Kidney (tissue), 13 donors: ENCODE measurements at regions not wholly inside any gene's neighbourhood (a gene's known extent, or its start where the extent isn't known, plus 50 kb on each side); places are given as distances from the start of the nearest gene placed in this dataset.

ENCODE experiments used
- DNase-seq, 5 donors: peaks; one replicate each; pipeline ENCODE4 v3.0.0-alpha.2; 2013 to 2020
- FAIRE-seq: peaks from 2 replicates; lab custom pipeline; 2012; peaks lifted over from hg19 to GRCh38; lab: Jason Lieb, UNC
- H3K27ac ChIP-seq, 2 donors: one replicate each; pipeline ENCODE4 v1.7.0; 2013; ENCODE audit warnings: low read depth in 2 of 2, low read length in 2 of 2, inconsistent platforms in 1 of 2
- H3K27me3 ChIP-seq: one replicate; pipeline ENCODE4 v1.7.1; 2013; ENCODE audit warnings: low read length, inconsistent platforms; ENCODE audit not compliant: control insufficient read depth, insufficient read depth
- H3K36me3 ChIP-seq, 3 donors: one replicate each; pipeline versions ENCODE4 v1.7.0 to v1.7.1; 2013; ENCODE audit warnings: low read length in 3 of 3, control low read depth in 1 of 3, inconsistent platforms in 1 of 3; ENCODE audit not compliant: insufficient read depth in 3 of 3, control insufficient read depth in 2 of 3
- H3K4me1 ChIP-seq, 3 donors: one replicate each; pipeline versions ENCODE4 v1.7.0 to v1.7.1; 2013; ENCODE audit warnings: low read length in 3 of 3, inconsistent platforms in 1 of 3, low read depth in 1 of 3; ENCODE audit not compliant: control insufficient read depth in 2 of 3, insufficient read depth in 2 of 3
- H3K4me3 ChIP-seq, 3 donors: one replicate each; pipeline versions ENCODE4 v1.7.0 to v1.8.1; 2013; ENCODE audit warnings: low read length in 3 of 3, control low read depth in 1 of 3, inconsistent platforms in 1 of 3
- H3K9ac ChIP-seq, 3 donors: one replicate each; pipeline versions ENCODE4 v1.7.0 to v1.7.1; 2013; ENCODE audit warnings: low read length in 3 of 3, control low read depth in 1 of 3, inconsistent platforms in 1 of 3
- H3K9me3 ChIP-seq, 3 donors: one replicate each; pipeline versions ENCODE4 v1.7.0 to v1.7.1; 2013; ENCODE audit warnings: low read length in 3 of 3, control low read depth in 1 of 3, inconsistent platforms in 1 of 3; ENCODE audit not compliant: control insufficient read depth in 2 of 3, insufficient read depth in 1 of 3
- intact Hi-C: fragments of 100-400 bp; cut with DNase I; formaldehyde crosslinking; loops from one replicate; pipeline ENCODE4 v1.11.1; 2022
- TF ChIP-seq, protein P1 (sequence below): IDR thresholded peaks from 3 replicates; pipeline ENCODE4 v1.5.1; 2012; ENCODE audit warnings: mild to moderate bottlenecking, moderate library complexity, borderline replicate concordance; ENCODE audit not compliant: insufficient read depth; ENCODE audit errors: extremely low read depth
- donor health status: control.
- donor health status: control.
- donor health status: control.
- donor health status: control.
- donor health status: control.
- donor health status: DM: yes; HTN: yes; CAD: no.
- donor health status: Normal renal cell carcinoma (clear cell type).

DNA sequence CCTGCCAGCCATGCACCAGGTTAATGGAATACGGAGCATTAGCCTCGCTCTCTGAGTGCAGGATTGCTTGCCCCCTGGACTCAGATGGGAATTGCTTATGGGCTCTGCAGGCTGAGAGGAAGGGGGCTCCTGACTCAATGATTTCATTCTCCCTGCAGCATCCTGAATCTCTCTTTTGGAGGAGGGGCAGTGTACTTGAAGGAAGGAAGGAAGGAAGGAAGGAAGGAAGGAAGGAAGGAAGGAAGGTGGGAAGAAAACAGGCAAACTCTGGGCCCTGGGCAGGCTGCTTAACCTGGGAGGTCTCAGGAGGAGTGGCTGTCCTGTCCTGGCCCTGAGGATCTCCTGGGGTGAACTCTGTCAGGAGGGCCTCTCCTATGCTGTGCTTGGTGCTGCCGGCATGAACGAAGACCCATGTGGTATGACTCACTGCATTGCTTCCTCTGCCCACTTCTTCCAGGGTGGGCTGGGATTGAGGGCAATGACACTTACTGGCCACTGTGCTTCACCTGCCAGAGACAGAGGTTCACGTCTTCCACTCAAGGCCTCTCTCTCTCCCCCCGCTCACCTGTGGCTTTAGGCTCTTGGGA, 257.1 kb upstream of the CSF3R start:
- TF ChIP-seq, protein P1, sequence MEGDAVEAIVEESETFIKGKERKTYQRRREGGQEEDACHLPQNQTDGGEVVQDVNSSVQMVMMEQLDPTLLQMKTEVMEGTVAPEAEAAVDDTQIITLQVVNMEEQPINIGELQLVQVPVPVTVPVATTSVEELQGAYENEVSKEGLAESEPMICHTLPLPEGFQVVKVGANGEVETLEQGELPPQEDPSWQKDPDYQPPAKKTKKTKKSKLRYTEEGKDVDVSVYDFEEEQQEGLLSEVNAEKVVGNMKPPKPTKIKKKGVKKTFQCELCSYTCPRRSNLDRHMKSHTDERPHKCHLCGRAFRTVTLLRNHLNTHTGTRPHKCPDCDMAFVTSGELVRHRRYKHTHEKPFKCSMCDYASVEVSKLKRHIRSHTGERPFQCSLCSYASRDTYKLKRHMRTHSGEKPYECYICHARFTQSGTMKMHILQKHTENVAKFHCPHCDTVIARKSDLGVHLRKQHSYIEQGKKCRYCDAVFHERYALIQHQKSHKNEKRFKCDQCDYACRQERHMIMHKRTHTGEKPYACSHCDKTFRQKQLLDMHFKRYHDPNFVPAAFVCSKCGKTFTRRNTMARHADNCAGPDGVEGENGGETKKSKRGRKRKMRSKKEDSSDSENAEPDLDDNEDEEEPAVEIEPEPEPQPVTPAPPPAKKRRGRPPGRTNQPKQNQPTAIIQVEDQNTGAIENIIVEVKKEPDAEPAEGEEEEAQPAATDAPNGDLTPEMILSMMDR: no peak
- no peak for DNase-seq

DNA sequence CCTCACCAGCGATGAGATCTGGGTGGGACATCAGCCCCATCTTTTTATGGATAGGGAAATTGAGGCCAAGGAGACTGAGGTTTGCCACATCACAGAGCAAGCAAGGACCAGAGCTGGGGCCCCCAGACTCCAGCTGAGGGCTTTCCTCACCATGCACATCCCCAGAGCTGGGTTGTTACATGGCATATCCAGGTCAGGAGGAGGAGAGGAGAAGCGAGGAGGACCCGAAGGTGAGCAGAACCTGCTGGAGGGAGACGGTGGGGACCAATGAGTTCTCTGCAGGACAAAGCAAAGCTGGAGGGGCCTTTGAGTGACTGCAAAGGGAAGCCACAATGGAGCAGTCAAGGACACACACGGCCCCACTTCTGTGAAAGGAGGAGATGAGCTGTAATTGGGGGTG, 255.5 kb upstream of the CSF3R start:
- no peaks in the 10 kb centered on the region for H3K36me3 ChIP-seq
- peaks cover 0 to 5% (median 2%) of the 10 kb centered on the region in 3 donors for H3K9me3 ChIP-seq
- DNase-seq: no peak
- no peak for FAIRE-seq
- TF ChIP-seq, protein P1: no peak
- no peaks in the 10 kb centered on the region for H3K4me1 ChIP-seq
- H3K9ac ChIP-seq: no peak overlapping the region
- no peak overlapping the region for H3K27ac ChIP-seq
- intact Hi-C loops: no loop called here
- H3K4me3 ChIP-seq: no peak overlapping the region
- no peaks in the 10 kb centered on the region for H3K27me3 ChIP-seq

More for the DNA sequence above, 257.1 kb upstream of the CSF3R start:
- Histone ChIP-seq H3K9ac (no peak overlapping the region), H3K4me3 (no peak overlapping the region), H3K9me3 (peaks cover 0 to 10% (median 2%) of the 10 kb centered on the region in 3 donors), H3K36me3 (no peaks in the 10 kb centered on the region), H3K4me1 (no peaks in the 10 kb centered on the region), H3K27ac (no peak overlapping the region), H3K27me3 (no peaks in the 10 kb centered on the region)
- intact Hi-C loops: no loop called here
- no peak for FAIRE-seq

DNA sequence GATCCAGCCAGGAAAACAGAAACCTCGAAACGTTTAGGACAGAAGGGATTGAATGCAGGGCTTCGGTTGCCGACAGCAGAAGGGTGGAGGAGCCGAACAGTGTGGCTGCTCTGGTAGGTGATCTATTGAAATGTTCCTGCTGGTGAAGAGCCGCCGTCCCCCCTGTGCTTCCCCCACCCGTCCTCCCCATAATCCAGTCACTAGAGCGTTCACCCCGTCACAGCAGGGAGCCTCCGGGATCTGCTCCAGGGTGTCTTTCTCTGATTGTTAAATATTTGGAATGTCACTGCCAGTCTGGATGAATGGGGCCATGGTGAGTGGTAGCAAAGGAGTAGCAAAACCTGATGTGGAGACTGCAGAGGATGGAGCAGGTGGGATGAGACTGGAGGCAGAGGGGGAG, 255.1 kb upstream of the CSF3R start:
- intact Hi-C loops: no loop called here
- DNase-seq (peak in 1 of 5 donors; percentile 5), FAIRE-seq (no peak)
- Histone ChIP-seq H3K27ac (no peak overlapping the region), H3K4me1 (no peaks in the 10 kb centered on the region), H3K9me3 (peaks cover 0 to 5% (median 2%) of the 10 kb centered on the region in 3 donors), H3K36me3 (no peaks in the 10 kb centered on the region), H3K27me3 (no peaks in the 10 kb centered on the region), H3K9ac (no peak overlapping the region), H3K4me3 (no peak overlapping the region)
- TF ChIP-seq, protein P1: no peak

DNA sequence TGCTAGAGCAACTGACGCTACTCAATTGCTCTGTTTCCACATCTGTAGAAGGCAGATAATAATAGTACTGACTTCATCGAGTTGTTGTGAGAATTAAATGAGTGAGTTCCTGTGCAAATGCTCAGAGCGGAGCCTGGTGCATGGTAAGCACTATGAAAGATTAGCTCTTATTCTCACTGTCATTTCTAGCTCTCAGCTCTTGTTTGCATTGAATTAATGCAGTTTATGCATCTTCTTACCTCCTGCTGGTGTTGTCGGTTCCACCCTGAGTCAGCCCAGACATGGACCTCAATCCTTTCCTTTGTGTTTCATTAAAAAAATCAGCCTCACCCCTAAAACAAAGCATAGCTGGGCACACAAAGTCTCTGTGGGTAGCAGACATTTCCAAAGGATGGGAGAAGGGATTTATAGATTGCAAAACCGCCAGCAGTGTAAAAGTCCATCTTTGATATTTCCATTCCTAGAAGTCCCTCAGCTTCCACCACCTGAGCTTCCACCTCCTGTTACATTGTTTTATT, 254.4 kb upstream of the CSF3R start:
- no peak overlapping the region for H3K27ac ChIP-seq
- H3K27me3 ChIP-seq: no peaks in the 10 kb centered on the region
- peaks cover 0 to 5% (median 1%) of the 10 kb centered on the region in 3 donors for H3K9me3 ChIP-seq
- no peaks in the 10 kb centered on the region for H3K36me3 ChIP-seq
- FAIRE-seq: no peak
- H3K4me3 ChIP-seq: no peak overlapping the region
- intact Hi-C loops: no loop called here
- no peaks in the 10 kb centered on the region for H3K4me1 ChIP-seq
- no peak for DNase-seq
- H3K9ac ChIP-seq: no peak overlapping the region
- TF ChIP-seq, protein P1: no peak
